Ishikawa (cell line): ENCODE measurements at regions not wholly inside any gene's neighbourhood (a gene's known extent, or its start where the extent isn't known, plus 50 kb on each side); places are given as distances from the start of the nearest gene placed in this dataset.

Experiments used
- CEBPB ChIP-seq: IDR thresholded peaks from 2 replicates; pipeline ENCODE4 v1.6.1; 2012
- CREB1 ChIP-seq: IDR thresholded peaks from 2 replicates; pipeline ENCODE4 v1.6.1; 2012; ENCODE audit warnings: low read depth
- EGR1 ChIP-seq: IDR thresholded peaks from 2 replicates; pipeline ENCODE4 v1.6.1; 2012
- EP300 ChIP-seq: IDR thresholded peaks from 2 replicates; pipeline ENCODE4 v1.6.1; 2012; ENCODE audit warnings: borderline replicate concordance
- FOXM1 ChIP-seq: IDR thresholded peaks from 2 replicates; pipeline ENCODE4 v1.6.1; 2012; ENCODE audit warnings: low read depth, borderline replicate concordance
- MAX ChIP-seq: IDR thresholded peaks from 2 replicates; pipeline ENCODE4 v1.6.1; 2012
- NFIC ChIP-seq: IDR thresholded peaks from 2 replicates; pipeline ENCODE4 v1.6.1; 2012
- RAD21 ChIP-seq: IDR thresholded peaks from 2 replicates; pipeline ENCODE4 v1.6.1; 2012; ENCODE audit warnings: low read depth
- REST ChIP-seq: IDR thresholded peaks from 2 replicates; pipeline ENCODE4 v1.6.1; 2012; ENCODE audit warnings: low read depth, mild to moderate bottlenecking
- TAF1 ChIP-seq: IDR thresholded peaks from 2 replicates; pipeline ENCODE4 v1.6.1; 2012; ENCODE audit warnings: low read depth, mild to moderate bottlenecking
- TCF12 ChIP-seq: IDR thresholded peaks from 2 replicates; pipeline ENCODE4 v1.6.1; 2012; ENCODE audit warnings: low read depth
- TEAD4 ChIP-seq: IDR thresholded peaks from 2 replicates; pipeline ENCODE4 v1.6.1; 2012
- YY1 ChIP-seq: IDR thresholded peaks from 2 replicates; pipeline ENCODE4 v1.6.1; 2012; ENCODE audit warnings: low read depth
- ZBTB7A ChIP-seq: IDR thresholded peaks from 2 replicates; pipeline ENCODE4 v1.6.1; 2012; ENCODE audit warnings: low read depth

DNA sequence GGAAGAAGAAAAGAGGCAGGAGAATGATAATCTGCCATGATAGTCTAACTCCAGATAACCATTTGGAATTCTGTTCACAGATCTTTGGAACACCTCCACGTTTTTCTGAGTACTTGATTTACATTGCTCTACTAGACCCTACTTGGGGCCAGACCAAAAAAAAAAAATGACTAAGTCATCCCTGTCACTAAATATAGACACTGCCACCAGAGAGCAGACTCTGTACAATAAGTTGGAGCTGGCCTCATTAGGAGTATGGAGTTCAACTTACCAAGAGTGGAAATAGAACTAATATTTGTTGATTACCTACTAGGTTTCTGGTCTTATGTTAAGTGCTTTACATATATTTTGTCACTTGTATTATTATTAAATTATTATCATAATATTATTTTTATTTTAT is 80.9 kb upstream of the ZNF800 start:
- TF ChIP-seq MAX (no peak), TAF1 (no peak), REST (no peak), TEAD4 (no peak), ZBTB7A (no peak), CEBPB (no peak), EP300 (no peak), CREB1 (no peak), RAD21 (no peak)

DNA sequence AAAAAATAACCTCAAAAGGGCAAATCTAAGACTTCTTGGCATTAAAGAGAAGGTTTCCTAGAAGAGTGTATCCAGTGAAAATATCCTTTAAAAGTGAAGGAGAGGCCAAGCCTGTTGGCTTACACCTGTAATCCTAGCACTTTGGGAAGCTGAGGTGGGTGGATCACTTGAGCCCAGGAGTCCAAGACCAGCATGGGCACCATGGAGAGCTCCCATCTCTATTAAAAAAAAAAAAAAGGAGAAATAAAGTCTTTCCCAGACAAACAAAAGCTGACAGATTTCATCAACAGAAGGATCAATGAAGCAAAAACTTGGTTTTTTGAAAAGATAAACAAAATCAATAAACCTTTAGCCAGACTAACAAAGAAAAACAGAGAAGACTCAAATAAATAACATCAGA is 67.6 kb upstream of the ZNF800 start:
- TF ChIP-seq YY1 (no peak), REST (peak; percentile 83)

GRCh38 chr7:127448566-127448965 is 56.1 kb upstream of the ZNF800 start:
- TF ChIP-seq CREB1 (no peak), TEAD4 (no peak), RAD21 (no peak), ZBTB7A (no peak)

GRCh38 chr7:127447326-127447945 is 54.9 kb upstream of the ZNF800 start:
- TF ChIP-seq RAD21 (peak; percentile 63), MAX (no peak)

DNA sequence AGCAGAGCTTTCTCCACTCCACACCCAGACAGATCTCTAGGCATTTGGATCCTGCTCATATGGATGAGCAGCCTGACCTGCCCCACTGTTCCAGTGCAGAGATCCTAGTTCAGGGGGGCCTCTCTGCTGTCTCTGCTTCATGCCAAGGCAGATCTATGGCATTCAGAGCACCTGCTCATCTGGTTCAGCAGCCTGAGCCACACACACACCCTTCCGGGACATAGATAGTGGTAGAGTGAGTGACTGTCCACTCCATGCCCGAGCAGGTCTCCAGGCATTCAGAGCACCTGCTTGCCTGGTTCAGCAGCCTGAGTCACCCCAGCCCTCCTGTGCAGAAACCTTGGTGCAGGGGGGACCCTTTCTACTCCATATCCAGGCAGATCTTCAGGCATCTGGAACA is 54.3 kb upstream of the ZNF800 start:
- TF ChIP-seq NFIC = no peak
- TF ChIP-seq CREB1 = no peak
- TF ChIP-seq CEBPB = no peak
- no peak for TF ChIP-seq TEAD4
- no peak for TF ChIP-seq EP300
- no peak for TF ChIP-seq EGR1
- no peak for TF ChIP-seq TCF12
- TF ChIP-seq FOXM1 = no peak
- no peak for TF ChIP-seq YY1
- no peak for TF ChIP-seq TAF1
- TF ChIP-seq ZBTB7A = no peak
- no peak for TF ChIP-seq RAD21
- TF ChIP-seq MAX = no peak
